COR-L47 (cell line): ENCODE measurements at regions not wholly inside any gene's neighbourhood (a gene's known extent, or its start where the extent isn't known, plus 50 kb on each side); places are given as distances from the start of the nearest gene placed in this dataset.
"Not testable (repeated sequence)": the region's sequence is repeated elsewhere in the genome, so short reads cannot be mapped to it uniquely, and the experiment has no call there.

ENCODE experiments used
- DNase-seq: peaks from one replicate; lab custom pipeline; 2025; lab: John Stamatoyannopoulos, UW

- no peak for DNase-seq
These were observed 62.6 kb downstream of the DUSP6 start for GRCh38 chr12:89289720-89290119.

GRCh38 chr12:89288959-89289358 is 63.3 kb downstream of the DUSP6 start:
- DNase-seq = no peak

- no peak for DNase-seq
These were observed 65.8 kb downstream of the DUSP6 start for GRCh38 chr12:89286501-89286900.

GRCh38 chr12:89281539-89281867 is 70.8 kb downstream of the DUSP6 start:
- no peak for DNase-seq

GRCh38 chr12:89280833-89281538 is 71.3 kb downstream of the DUSP6 start:
- no peak for DNase-seq

GRCh38 chr12:89279499-89279898 is 72.8 kb downstream of the DUSP6 start:
- DNase-seq = no peak

GRCh38 chr12:89278862-89279261 is 73.4 kb downstream of the DUSP6 start:
- no peak for DNase-seq

GRCh38 chr12:89278169-89278568 is 74.1 kb downstream of the DUSP6 start:
- DNase-seq = no peak

GRCh38 chr12:89276860-89277259 is 75.4 kb downstream of the DUSP6 start:
- DNase-seq = no peak

GRCh38 chr12:89273525-89273924 is 78.8 kb downstream of the DUSP6 start:
- DNase-seq = no peak

GRCh38 chr12:89270548-89270947 is 81.8 kb downstream of the DUSP6 start:
- DNase-seq = no peak

GRCh38 chr12:89269174-89269573 is 83.1 kb downstream of the DUSP6 start:
- DNase-seq = no peak

GRCh38 chr12:89267404-89267803 is 84.9 kb downstream of the DUSP6 start:
- no peak for DNase-seq

GRCh38 chr12:89266574-89267188 is 85.6 kb downstream of the DUSP6 start:
- not testable (repeated sequence) for DNase-seq

- no peak for DNase-seq
These were observed 87.5 kb downstream of the DUSP6 start for GRCh38 chr12:89264837-89265236.

GRCh38 chr12:89263900-89264299 is 88.4 kb downstream of the DUSP6 start:
- no peak for DNase-seq

- DNase-seq = peak; percentile 14
These were observed 89.3 kb downstream of the DUSP6 start for GRCh38 chr12:89262855-89263552.

GRCh38 chr12:89261982-89262381 is 90.3 kb downstream of the DUSP6 start:
- no peak for DNase-seq

- DNase-seq = no peak
These were observed 91.3 kb downstream of the DUSP6 start for GRCh38 chr12:89260841-89261637.

- DNase-seq = no peak
These were observed 92.5 kb downstream of the DUSP6 start for GRCh38 chr12:89259821-89260220.

- no peak for DNase-seq
These were observed 93.9 kb downstream of the DUSP6 start for GRCh38 chr12:89258240-89258969.

GRCh38 chr12:89257340-89257739 is 95.0 kb downstream of the DUSP6 start:
- DNase-seq = no peak
